ENCODE measurements at regions not wholly inside any gene's neighbourhood (a gene's known extent, or its start where the extent isn't known, plus 50 kb on each side); places are given as distances from the start of the nearest gene placed in this dataset.
"Not testable (repeated sequence)": the region's sequence is repeated elsewhere in the genome, so short reads cannot be mapped to it uniquely, and the experiment has no call there.

- no peak for DNase-seq (ENCODE audit: low spot score)
Observed at GRCh38 chr15:31179693-31180092, 78.2 kb upstream of the TRPM1 start.

- no peak for DNase-seq (ENCODE audit: low spot score)
Observed at GRCh38 chr15:31193291-31193690, 91.8 kb upstream of the TRPM1 start.

GRCh38 chr15:31195871-31196270 lies 94.3 kb upstream of the TRPM1 start:
- no peak for DNase-seq (ENCODE audit: low spot score)

GRCh38 chr15:31197497-31198414 lies 96.2 kb upstream of the TRPM1 start:
- peak; percentile 40 for DNase-seq (ENCODE audit: low spot score)

- peak; percentile 82 for DNase-seq (ENCODE audit: low spot score)
Observed at GRCh38 chr15:31200735-31201151, 99.2 kb upstream of the TRPM1 start.

GRCh38 chr15:31202953-31203352 lies 101.4 kb upstream of the TRPM1 start:
- peak; percentile 31 for DNase-seq (ENCODE audit: low spot score)

- no peak for DNase-seq (ENCODE audit: low spot score)
Observed at GRCh38 chr15:31203999-31204398, 102.5 kb upstream of the TRPM1 start.

- no peak for DNase-seq (ENCODE audit: low spot score)
Observed at GRCh38 chr15:31206386-31207181, 105.1 kb upstream of the TRPM1 start.

- peak; percentile 67 for DNase-seq (ENCODE audit: low spot score)
Observed at GRCh38 chr15:31207246-31207645, 105.7 kb upstream of the TRPM1 start.

- not testable (repeated sequence) for DNase-seq (ENCODE audit: low spot score)
Observed at GRCh38 chr15:31207861-31208260, 106.3 kb upstream of the TRPM1 start.

- DNase-seq (ENCODE audit: low spot score): no peak
Observed at GRCh38 chr15:31208817-31209216, 107.3 kb upstream of the TRPM1 start.

GRCh38 chr15:31211353-31211752 lies 109.8 kb upstream of the TRPM1 start:
- no peak for DNase-seq (ENCODE audit: low spot score)

GRCh38 chr15:31212326-31213080 lies 111.0 kb upstream of the TRPM1 start:
- no peak for DNase-seq (ENCODE audit: low spot score)

GRCh38 chr15:31214158-31214863 lies 112.3 kb upstream of the KLF13 start:
- peak; percentile 12 for DNase-seq (ENCODE audit: low spot score)

- DNase-seq (ENCODE audit: low spot score): no peak
Observed at GRCh38 chr15:31214864-31215489, 111.7 kb upstream of the KLF13 start.

- DNase-seq (ENCODE audit: low spot score): peak; percentile 78
Observed at GRCh38 chr15:31215490-31216214, 111.0 kb upstream of the KLF13 start.

- DNase-seq (ENCODE audit: low spot score): peak; percentile 65
Observed at GRCh38 chr15:31216215-31216911, 110.3 kb upstream of the KLF13 start.

GRCh38 chr15:31217067-31217466 lies 109.6 kb upstream of the KLF13 start:
- DNase-seq (ENCODE audit: low spot score): no peak

- no peak for DNase-seq (ENCODE audit: low spot score)
Observed at GRCh38 chr15:31217566-31218270, 108.9 kb upstream of the KLF13 start.

Measured in CD4-positive, alpha-beta T cell treated with Interleukin-6 at 100 ng/mL for 8 hours (primary cell).